ENCODE measurements at regions not wholly inside any gene's neighbourhood (a gene's known extent, or its start where the extent isn't known, plus 50 kb on each side); places are given as distances from the start of the nearest gene placed in this dataset.

GRCh38 chr4:100900134-100900533 is 382.3 kb upstream of the EMCN start:
- no peak for TF ChIP-seq CTCF (tag by site-specific recombination; IDR thresholded peaks at IDR 0.05)
- TF ChIP-seq ZNF280C (tag by site-specific recombination; IDR thresholded peaks at IDR 0.05) = no peak
- TF ChIP-seq ZXDB (tag by site-specific recombination; IDR thresholded peaks at IDR 0.05) = no peak
- no peak for TF ChIP-seq ZFP3 (tag by site-specific recombination; IDR thresholded peaks at IDR 0.05; ENCODE audit: low read depth)
- TF ChIP-seq ZNF670 (tag by site-specific recombination; IDR thresholded peaks at IDR 0.05; ENCODE audit: low read depth) = no peak
- TF ChIP-seq ZNF558 (tag by site-specific recombination; IDR thresholded peaks at IDR 0.05) = no peak
- TF ChIP-seq OSR2 (tag by site-specific recombination; IDR thresholded peaks at IDR 0.05) = no peak
- no peak for TF ChIP-seq TCF7L2 (IDR thresholded peaks at IDR 0.05; ENCODE audit: borderline replicate concordance, low read depth, low read length)
- TF ChIP-seq ZNF555 (tag by site-specific recombination; conservative IDR thresholded peaks at IDR 0.05) = no peak
- TF ChIP-seq, protein P1, sequence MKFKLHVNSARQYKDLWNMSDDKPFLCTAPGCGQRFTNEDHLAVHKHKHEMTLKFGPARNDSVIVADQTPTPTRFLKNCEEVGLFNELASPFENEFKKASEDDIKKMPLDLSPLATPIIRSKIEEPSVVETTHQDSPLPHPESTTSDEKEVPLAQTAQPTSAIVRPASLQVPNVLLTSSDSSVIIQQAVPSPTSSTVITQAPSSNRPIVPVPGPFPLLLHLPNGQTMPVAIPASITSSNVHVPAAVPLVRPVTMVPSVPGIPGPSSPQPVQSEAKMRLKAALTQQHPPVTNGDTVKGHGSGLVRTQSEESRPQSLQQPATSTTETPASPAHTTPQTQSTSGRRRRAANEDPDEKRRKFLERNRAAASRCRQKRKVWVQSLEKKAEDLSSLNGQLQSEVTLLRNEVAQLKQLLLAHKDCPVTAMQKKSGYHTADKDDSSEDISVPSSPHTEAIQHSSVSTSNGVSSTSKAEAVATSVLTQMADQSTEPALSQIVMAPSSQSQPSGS (tag by site-specific recombination; IDR thresholded peaks at IDR 0.05; ENCODE audit: low read depth) = no peak
- TF ChIP-seq PRDM2 (tag by site-specific recombination; IDR thresholded peaks at IDR 0.05; ENCODE audit: borderline replicate concordance) = no peak

Measured in HEK293 (cell line).